AG10803 (cell line): ENCODE measurements at regions not wholly inside any gene's neighbourhood (a gene's known extent, or its start where the extent isn't known, plus 50 kb on each side); places are given as distances from the start of the nearest gene placed in this dataset.
A peak's percentile ranks its signal among the peaks of the same experiment; 100 is the strongest.

Experiments used
- DNase-seq: peaks from one replicate; pipeline ENCODE4 v3.0.0; 2010; ENCODE audit warnings: low read depth
- H3K4me3 ChIP-seq: 2 replicates; pipeline ENCODE4 v1.5.1; 2011; ENCODE audit warnings: mild to moderate bottlenecking, low read length, control low read depth
- CTCF ChIP-seq: conservative IDR thresholded peaks from 2 replicates; pipeline ENCODE4 v1.5.1; 2011; ENCODE audit warnings: mild to moderate bottlenecking, low read length, control low read depth, inconsistent platforms

- no peak for TF ChIP-seq CTCF
- DNase-seq = no peak
- no peak overlapping the region for H3K4me3 ChIP-seq
Observed at GRCh38 chr1:119302011-119302410, 66.6 kb upstream of the HAO2 start.

GRCh38 chr1:119308130-119308700, 60.4 kb upstream of the HAO2 start:
- no peak overlapping the region for H3K4me3 ChIP-seq
- no peak for TF ChIP-seq CTCF
- no peak for DNase-seq

GRCh38 chr1:119308806-119309205, 59.8 kb upstream of the HAO2 start:
- DNase-seq = no peak
- no peak for TF ChIP-seq CTCF
- no peak overlapping the region for H3K4me3 ChIP-seq

- DNase-seq = no peak
- no peak for TF ChIP-seq CTCF
- H3K4me3 ChIP-seq = no peak overlapping the region
Observed at GRCh38 chr1:119310301-119310700, 58.3 kb upstream of the HAO2 start.

- H3K4me3 ChIP-seq = no peak overlapping the region
- no peak; the same call in 1 of the 2 replicates for TF ChIP-seq CTCF
- no peak for DNase-seq
Observed at GRCh38 chr1:119312500-119312899, 56.1 kb upstream of the HAO2 start.

- no peak for TF ChIP-seq CTCF
- no peak overlapping the region for H3K4me3 ChIP-seq
- no peak for DNase-seq
Observed at GRCh38 chr1:119314001-119314796, 54.4 kb upstream of the HAO2 start.

- DNase-seq = peak; percentile 21
- TF ChIP-seq CTCF = peak; percentile 51
- no peak overlapping the region for H3K4me3 ChIP-seq
Observed at GRCh38 chr1:119316870-119317416, 51.6 kb upstream of the HAO2 start.
